GM21825 (cell line): ENCODE measurements at regions not wholly inside any gene's neighbourhood (a gene's known extent, or its start where the extent isn't known, plus 50 kb on each side); places are given as distances from the start of the nearest gene placed in this dataset.
"Not testable (repeated sequence)": the region's sequence is repeated elsewhere in the genome, so short reads cannot be mapped to it uniquely, and the experiment has no call there.

Experiments used
- ATAC-seq: cut with Tn5 transposase; IDR thresholded peaks from one replicate; pipeline ENCODE4 v1.9.1; 2021; ENCODE audit warnings: mild to moderate bottlenecking, moderate library complexity; ENCODE audit not compliant: unreplicated experiment

DNA sequence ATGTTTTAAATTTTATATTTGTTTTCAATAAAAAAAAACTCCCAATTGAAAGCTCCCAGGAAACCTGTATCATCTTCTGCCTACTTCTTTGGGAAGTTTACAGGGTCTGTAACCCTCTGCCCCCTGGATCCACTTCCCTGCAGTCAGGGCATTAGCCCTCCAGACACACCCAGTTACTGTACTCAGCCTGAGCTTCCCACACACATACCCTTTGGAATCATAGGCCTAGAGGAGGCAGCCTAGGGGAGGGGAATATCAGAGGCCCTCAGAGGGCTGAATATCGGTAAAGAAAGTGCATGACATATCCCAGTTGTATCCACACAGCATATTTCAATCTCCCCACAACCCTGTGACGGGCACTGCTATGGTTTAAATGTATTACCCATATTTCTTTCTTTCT is 56.2 kb upstream of the TFPI start:
- not testable (repeated sequence) for ATAC-seq

DNA sequence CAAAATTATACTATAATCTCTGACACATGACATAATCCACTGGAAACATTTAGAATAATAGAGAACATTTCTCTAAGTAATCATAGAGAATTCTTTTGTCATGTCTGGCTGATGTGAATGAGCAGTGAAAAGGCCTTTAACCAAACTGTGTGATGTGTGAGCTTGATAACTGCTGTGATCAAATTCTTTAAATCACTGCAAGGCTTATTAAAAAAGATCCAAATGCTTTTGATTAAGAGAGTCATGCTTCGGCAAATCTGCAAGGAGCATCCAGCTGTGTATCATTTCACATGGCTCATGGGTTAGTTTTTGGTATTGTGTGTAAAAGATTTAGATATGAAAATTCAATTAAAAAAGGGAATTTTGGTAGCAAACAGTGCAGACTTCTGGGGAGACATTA is 58.6 kb upstream of the TFPI start:
- no peak for ATAC-seq

DNA sequence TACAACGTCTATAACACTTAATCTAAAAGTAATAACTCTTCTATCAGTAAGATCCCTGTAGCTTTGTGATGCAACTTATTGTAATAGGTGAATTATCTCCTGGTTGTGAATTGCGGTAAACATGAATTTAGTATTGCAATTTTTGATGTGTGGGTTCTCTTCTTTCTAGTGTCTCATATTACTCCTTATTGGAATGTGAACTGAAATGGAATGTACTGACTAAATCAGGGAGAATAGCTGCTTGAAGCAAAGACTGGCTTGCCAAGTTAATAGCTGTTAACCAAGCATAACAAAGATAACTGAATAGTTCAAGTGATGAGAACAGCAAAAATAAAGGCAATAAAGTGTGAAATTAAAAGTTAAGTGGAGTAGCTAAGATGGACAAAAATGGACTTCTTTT is 60.5 kb upstream of the TFPI start:
- no peak for ATAC-seq

DNA sequence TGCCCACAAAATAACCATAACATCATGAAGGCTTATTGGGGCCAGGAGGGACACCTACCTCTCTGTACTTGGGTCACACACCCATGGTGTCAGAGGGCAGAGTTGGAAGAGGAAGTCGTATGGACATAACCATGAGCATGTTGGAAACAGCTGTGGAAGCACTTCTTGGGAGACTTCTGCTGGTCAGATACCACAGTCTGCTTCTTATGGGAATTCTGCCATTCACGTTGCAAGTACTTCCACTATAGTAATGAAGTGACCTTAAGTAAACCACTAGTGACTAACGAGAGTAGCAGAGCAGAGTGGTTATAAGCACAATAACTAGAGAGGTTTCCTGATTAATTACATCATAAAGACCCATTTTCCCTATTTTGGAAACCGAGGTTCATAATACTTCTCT is 61.1 kb upstream of the TFPI start:
- ATAC-seq, result no peak

DNA sequence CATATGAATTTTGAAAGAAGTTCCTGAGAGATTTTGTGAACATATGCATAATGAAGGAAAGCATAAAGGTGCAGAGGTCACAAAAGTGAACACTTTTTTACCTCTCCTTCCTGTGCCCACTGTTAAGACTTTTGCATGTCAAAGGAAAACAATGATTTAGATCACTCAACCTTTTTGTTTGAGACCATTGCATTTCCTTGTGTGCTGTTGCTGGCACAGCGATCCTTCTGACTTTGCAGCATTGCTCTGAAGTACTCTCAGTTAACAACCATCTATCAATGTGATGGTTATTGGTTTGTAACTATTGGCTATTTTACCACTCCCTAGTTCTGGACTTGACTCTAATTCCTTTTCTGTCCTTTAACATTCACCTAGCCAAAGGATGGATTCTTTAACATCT is 61.7 kb upstream of the TFPI start:
- no peak for ATAC-seq

DNA sequence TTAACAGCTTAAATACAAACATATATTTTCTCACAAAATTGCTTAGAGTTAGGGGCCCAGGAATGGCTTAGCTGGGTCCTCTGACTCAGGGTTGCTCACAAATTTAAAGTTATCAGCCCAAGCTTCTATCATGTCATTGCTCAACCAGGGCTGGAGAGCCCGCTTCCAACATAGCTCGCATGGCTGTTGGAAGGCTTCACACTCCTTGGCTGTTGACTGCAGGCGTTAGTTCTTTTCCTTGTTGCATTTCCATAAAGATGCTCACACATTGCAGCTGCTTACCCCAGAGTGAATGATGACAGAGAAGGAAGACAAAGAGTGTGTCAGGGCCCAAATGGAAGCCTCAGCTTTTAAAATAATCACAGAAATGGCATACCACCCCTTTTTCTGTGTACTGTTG is 62.9 kb upstream of the TFPI start:
- ATAC-seq, result no peak

DNA sequence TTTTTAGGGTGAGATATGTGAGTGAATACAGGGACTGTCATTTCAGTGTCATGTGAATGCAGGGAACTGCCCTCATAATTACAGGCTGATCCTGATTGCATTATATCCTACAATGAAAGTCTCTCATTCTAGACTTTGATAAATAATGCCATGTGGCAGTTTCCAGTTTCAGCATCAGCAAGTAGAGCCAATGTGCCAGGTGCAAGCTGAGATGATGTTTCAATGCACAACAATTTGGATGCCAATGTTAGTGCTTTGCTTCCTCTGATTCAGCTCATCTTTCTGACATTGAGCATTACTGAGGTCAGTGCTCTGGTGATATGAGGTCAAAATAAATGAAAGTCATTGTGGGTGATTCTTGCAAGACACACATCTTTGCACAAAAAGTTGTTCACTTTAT is 63.7 kb upstream of the TFPI start:
- ATAC-seq, result no peak

DNA sequence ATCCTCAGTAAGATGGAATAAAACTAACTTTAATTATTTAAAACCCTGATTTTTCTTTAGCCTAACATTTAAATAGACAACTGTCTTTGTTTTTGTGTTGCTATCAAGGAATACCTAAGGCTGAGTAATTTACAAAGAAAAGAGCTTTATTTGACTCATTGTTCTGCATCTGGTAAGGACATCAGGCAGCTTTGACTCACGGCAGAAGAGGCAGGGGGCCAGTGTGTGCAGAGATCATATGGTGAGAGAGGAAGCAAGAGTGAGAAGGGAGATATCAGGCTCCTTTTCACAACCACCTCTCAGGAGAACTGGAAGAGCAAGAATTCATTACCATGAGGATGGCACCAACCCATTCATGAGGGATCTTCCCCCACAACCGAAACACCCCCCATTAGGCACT is 64.6 kb upstream of the TFPI start:
- ATAC-seq, result no peak

DNA sequence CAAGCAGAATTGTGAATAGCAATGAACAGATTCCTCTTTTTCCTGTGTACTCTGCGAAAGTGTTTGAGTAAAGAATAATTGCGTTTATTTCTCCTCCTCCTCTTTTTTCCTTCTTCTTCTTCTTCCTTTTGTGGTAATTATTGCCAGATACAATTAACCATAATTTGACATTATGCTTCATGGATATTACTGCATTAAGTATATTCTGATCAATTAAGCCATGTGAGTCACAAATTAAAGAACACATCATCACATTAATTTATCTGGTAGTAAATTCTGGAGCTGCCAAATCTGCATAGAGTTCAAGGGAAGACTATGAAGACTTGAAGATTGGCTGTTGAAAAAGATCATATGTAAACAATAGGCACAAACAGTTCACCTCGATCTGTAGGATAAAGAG is 72.9 kb upstream of the TFPI start:
- ATAC-seq, result no peak

DNA sequence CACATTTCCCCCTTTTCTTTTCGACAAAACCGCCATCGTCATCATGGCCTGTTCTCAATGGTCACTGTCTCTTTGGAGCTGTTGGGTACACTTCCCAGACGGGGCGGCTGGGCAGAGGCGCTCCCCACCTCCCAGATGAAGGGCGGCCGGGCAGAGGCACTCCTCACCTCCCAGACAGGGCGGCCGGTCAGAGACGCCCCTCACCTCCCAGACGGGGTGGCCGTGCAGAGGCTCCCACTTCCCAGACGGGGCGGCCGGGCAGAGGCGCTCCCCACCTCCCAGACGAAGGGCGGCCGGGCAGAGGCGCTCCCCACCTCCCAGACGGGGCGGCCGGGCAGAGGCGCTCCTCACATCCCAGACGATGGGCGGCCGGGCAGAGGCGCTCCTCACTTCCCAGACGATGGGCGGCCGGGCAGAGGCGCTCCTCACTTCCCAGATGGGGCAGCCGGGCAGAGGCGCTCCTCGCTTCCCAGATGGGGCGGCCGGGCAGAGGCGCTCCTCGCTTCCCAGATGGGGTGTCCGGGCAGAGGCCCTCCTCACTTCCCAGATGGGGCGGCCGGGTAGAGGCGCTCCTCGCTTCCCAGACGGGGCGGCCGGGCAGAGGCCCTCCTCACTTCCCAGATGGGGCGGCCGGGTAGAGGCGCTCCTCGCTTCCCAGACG is 82.6 kb upstream of the TFPI start:
- ATAC-seq, result not testable (repeated sequence)

DNA sequence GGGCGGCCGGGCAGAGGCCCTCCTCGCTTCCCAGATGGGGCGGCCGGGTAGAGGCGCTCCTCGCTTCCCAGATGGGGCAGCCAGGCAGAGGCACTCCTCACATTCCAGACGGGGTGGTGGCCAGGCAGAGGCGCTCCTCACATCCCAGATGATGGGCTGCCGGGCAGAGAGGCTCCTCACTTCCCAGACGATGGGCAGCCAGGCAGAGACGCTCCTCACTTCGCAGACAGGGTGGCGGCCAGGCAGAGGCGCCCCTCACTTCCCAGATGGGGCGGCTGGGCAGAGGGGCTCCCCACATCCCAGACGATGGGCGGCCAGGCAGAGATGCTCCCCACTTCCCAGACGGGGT is 83.1 kb upstream of the TFPI start:
- not testable (repeated sequence) for ATAC-seq

DNA sequence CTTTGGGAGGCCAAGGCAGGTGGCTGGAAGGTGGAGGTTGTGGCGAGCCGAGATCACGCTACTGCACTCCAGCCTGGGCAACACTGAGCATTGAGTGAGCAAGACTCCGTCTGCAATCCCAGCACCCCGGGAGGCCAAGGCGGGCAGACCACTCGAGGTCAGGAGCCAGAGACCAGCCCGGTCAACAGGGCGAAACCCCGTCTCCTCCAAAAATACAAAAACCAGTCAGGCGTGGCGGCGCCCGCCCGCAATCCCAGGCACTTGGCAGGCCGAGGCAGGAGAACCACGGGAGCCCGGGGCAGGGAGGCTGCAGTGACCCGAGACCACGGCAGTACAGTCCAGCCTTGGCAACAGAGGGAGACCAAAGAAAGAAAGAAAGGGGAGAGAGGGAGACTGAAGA is 83.5 kb upstream of the TFPI start:
- ATAC-seq, result not testable (repeated sequence)

DNA sequence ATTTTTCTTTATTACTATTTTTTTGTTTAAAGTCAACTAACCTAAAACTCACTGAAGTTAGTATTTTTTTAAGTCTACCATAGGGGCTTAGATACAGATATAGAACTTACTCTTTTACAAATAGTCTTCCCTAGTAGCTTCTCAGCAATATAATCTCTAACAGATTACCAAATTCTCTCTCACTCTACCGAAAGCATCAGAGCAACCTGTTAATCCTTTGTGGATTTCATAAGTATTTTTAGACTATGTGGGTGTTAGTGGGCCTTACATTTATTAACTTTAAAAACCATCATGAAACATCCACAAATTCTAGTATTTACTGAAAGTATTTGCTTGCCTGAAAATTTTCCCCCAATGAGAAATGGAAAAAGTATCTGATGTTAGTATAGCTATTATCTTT is 84.6 kb upstream of the TFPI start:
- no peak for ATAC-seq

DNA sequence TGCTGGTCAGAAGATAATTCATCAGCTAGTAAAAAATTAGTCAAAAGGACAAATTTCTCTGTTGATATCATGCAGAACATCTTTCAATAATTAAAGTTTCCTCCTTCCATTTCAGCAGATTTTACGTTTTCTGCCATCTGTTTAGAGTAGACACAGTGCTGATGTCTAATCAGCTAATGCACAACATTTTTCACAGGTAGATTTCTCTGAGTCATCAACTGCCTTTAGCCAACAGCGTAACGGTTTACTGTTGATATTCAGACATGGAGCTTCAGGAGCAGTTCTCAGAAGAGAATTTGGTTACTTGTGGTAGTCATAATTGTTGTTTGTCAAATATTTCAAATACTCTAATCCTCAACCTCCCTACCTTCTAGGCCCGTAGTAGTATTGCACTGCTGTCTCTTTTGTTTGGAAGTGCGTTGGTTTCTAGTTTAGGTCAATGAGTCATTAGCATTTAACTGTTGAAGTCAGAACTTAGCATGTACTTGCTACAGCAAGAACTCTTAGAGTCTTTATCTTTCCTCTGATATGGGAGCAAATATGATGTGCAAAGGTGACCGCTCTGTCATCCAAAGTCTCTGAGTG is 86.8 kb upstream of the TFPI start:
- ATAC-seq, result no peak

DNA sequence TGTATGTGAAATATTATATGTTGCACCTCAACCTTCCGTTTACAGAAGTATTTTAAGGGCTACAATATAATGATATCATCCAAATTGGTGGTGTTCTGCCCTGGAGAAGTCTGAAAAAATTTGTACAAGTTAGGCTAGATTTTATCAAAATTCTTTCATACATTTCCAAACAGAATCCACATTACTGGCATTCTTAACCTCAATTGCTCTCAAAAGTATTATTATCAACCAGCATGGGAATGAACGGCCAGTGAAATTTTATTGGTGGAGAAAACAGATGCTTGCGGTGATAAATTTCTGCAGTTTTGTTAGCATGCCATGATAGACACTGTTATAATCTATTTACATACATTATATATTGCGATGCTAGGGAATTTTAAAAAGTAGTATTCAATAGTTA is 88.3 kb upstream of the TFPI start:
- no peak for ATAC-seq

DNA sequence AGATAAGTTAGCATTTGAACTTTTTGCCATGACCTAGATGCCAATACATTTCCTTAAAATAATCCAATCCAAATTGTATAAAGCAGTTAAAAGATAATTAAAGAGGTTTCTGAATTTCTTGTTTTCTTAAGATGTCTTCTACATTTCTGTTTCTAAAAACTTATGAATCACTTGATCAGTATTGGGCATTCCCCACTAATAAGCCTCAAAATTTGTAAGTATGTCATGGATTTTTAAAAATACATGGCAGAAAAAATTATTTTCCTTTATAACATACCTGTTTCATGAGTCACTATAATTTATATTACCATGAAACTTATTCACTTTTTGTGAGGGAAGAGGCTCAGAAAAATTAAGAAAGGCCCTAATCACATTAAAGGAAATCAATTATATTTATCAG is 90.3 kb upstream of the TFPI start:
- no peak for ATAC-seq

DNA sequence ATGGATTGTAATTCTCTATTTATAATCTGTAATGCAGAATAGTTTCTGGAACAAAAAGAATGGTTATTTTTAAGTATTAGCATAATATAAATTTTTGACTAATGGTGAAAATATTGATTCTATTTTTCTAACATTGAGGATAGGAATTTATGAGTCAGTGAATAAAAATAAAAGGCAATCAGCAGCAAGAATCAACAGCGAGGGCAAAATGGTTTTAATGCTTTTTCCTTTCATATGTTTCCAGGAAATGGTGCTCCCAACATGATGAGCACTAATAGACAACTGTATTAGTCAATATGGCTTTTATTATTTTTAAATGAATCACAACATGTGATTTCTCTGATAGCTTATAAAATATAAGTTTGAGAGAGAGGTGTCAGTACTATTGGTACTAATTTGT is 90.7 kb upstream of the TFPI start:
- ATAC-seq, result no peak

DNA sequence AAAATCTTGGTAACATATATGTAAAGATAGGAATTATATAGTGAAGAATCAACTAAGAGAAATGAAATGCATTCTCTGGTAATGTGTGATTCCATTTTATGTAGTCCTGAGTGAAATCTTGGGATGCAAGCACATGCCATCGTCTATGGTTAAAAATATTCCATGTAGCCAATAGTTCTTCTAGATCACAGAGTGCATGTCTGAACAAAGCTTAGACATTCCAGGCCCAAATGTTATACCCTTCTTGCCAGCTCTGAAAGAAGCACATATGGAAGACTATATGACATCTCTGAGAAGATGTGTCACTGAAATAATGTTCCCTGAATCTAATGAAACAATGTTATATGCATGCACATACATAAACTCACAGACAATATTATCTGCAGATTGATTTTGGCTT is 92.3 kb upstream of the TFPI start:
- no peak for ATAC-seq

DNA sequence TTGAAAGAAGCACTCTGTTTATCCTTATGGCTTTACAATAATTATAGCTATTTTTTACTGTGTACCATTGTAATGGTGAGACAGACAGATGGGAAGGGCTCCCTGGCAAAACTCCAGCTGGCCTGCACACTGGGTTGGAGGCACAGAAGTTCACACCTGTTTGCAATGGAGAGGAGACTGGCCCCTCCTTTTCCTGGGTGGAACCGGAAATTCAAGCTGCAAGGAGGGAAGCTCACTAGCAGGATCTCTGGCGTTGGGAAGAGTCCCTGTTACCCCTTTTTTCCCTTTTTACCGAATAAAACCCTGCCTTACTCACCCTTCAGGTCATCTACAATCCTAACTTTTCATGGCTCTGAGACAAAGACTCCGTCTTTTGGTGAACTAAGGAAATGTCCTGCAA is 100.3 kb upstream of the TFPI start:
- no peak for ATAC-seq

DNA sequence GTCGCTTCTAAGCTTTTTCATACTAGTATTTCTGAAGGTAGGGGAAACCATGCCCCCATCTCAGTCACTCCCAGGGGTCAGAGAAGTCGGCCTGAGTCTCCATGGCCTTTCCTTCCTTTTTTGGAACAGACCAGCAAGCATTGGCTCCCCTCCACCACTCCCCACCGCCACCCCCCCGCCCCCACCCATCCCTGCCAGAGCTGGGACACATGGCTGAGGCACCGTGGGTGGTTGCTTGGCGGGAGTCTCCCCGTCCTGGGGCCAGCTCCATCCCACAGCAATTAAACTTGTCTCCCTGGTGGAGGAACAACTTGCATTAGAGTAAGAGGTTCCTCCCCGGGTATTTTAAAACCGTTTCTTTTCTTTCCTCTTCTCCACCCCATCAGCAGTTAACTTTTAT is 100.8 kb upstream of the TFPI start:
- ATAC-seq, result no peak

DNA sequence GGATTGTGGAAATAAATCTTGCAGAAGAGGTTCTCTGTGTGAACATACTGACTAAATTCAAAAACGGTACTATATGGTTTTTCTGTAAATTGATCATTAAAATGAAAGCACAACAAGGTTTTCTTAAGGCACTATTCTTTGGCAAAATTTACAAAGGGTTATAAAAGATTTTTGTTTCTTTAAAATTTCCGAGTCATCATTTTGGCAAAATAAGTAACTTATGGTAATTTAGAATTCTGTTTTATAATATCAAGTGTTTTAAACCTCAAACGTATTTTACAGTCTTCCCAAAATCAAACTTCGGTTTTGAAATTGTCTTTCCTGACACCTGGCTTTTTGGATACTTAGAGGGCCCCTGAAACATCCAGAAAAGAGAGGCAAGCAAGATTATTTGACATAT is 101.9 kb upstream of the TFPI start:
- no peak for ATAC-seq

DNA sequence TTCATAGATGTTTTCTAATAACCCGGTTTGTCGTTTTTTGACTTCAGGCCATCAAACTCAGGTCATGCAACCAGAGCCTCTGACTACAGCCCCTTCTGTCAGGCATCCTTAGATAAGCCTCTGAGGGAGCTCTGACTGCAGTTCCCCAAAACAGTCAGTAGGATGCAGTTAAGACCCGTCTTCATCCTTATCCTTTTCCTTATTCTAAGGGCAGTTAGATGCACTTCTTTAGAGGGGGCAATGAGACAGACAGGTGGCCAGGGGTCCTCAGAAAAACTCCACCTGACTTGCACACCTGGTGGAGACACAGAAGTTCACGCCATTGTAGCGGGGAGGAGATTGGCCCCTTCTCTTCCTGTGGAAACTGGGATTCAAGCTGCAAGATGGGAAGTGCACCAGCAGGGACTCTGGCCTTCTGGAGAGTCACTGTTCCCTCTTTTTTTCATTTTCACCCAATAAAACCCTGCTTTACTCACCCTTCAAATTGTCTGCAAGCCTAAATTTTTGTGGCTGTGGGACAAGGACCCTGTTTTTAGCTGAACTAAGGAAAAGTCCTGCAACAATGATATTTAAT is 104.8 kb upstream of the TFPI start:
- ATAC-seq, result no peak

DNA sequence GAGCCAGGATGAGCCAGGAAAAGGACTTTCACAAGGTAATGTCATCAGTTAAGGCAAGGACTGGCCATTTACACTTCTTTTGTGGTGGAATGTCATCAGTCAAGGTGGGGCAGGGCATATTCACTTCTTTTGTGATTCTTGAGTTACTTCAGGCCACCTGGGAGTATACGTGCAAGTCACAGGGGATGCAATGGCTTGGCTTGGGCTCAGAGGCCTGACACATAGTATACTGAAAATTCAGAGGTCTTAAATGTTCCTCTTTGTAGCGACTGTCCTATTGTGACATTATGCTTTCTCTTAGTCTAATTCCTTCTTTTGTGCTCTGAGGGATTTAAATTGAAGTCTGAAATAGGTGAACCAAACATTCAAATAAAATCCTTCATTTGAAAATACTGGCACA is 121.8 kb upstream of the TFPI start:
- ATAC-seq, result not testable (repeated sequence)
